DMS 273 (cell line): ENCODE measurements at regions not wholly inside any gene's neighbourhood (a gene's known extent, or its start where the extent isn't known, plus 50 kb on each side); places are given as distances from the start of the nearest gene placed in this dataset.

ENCODE experiments used
- DNase-seq: peaks from one replicate; lab custom pipeline; 2025; ENCODE audit not compliant: unreplicated experiment; lab: John Stamatoyannopoulos, UW

- no peak for DNase-seq
Observed at GRCh38 chr2:120785228-120785966, 49.7 kb downstream of the GLI2 start.

GRCh38 chr2:120786038-120786960 lies 50.6 kb downstream of the GLI2 start:
- DNase-seq, result no peak

GRCh38 chr2:120787111-120787821 lies 51.6 kb downstream of the GLI2 start:
- DNase-seq, result no peak

- DNase-seq, result no peak
Observed at GRCh38 chr2:120787822-120788700, 52.4 kb downstream of the GLI2 start.

GRCh38 chr2:120791243-120791961 lies 55.7 kb downstream of the GLI2 start:
- no peak for DNase-seq

- DNase-seq, result no peak
Observed at GRCh38 chr2:120791962-120792297, 56.3 kb downstream of the GLI2 start.

GRCh38 chr2:120793682-120794403 lies 58.2 kb downstream of the GLI2 start:
- peak; percentile 68 for DNase-seq

GRCh38 chr2:120794716-120795115 lies 59.0 kb downstream of the GLI2 start:
- DNase-seq, result peak; percentile 36

- no peak for DNase-seq
Observed at GRCh38 chr2:120796094-120796493, 60.4 kb downstream of the GLI2 start.

GRCh38 chr2:120797421-120798221 lies 62.0 kb downstream of the GLI2 start:
- DNase-seq, result peak; percentile 81

- peak; percentile 62 for DNase-seq
Observed at GRCh38 chr2:120798567-120799247, 63.0 kb downstream of the GLI2 start.

- DNase-seq, result no peak
Observed at GRCh38 chr2:120802158-120802557, 66.5 kb downstream of the GLI2 start.

GRCh38 chr2:120802867-120803484 lies 67.3 kb downstream of the GLI2 start:
- DNase-seq, result no peak

GRCh38 chr2:120803764-120804335 lies 68.2 kb downstream of the GLI2 start:
- no peak for DNase-seq

GRCh38 chr2:120804459-120804858 lies 68.8 kb downstream of the GLI2 start:
- DNase-seq, result no peak

GRCh38 chr2:120805011-120805410 lies 69.3 kb downstream of the GLI2 start:
- DNase-seq, result no peak

- DNase-seq, result no peak
Observed at GRCh38 chr2:120805602-120806001, 69.9 kb downstream of the GLI2 start.
